HepG2 (cell line): ENCODE measurements at regions not wholly inside any gene's neighbourhood (a gene's known extent, or its start where the extent isn't known, plus 50 kb on each side); places are given as distances from the start of the nearest gene placed in this dataset.

Experiments
- ATF3 ChIP-seq: sonication (generic); formaldehyde crosslinking; IDR thresholded peaks from 2 replicates; pipeline ENCODE4 v1.4.0; 2020; ENCODE audit warnings: missing genetic modification reagents
- CCAR2 ChIP-seq: fragments of 200-400 bp; formaldehyde crosslinking; optimal IDR thresholded peaks from 2 replicates; pipeline ENCODE3; 2018; ENCODE audit warnings: low read depth, mild to moderate bottlenecking, low read length, moderate library complexity
- CREB1 ChIP-seq, 2 experiments: fragments of 450-650 bp in 1 of 2; IDR thresholded peaks; 2 replicates each; pipeline ENCODE4 v1.6.1; 2016 to 2017; ENCODE audit warnings: control low read depth in 1 of 2, mild to moderate bottlenecking in 1 of 2, missing compliant biosample characterization in 1 of 2, missing genetic modification characterization in 1 of 2
- GABPA ChIP-seq, 2 experiments: IDR thresholded peaks; 2 replicates each; pipeline ENCODE4 v1.6.1; 2011 to 2016; ENCODE audit warnings: low read depth in 2 of 2, low read length in 1 of 2, missing biosample characterization in 1 of 2, missing genetic modification characterization in 1 of 2
- HDAC2 ChIP-seq: sonication (generic); formaldehyde crosslinking; IDR thresholded peaks from 2 replicates; pipeline ENCODE4 v1.4.0; 2020; ENCODE audit warnings: missing genetic modification reagents
- HNF4A ChIP-seq: sonication (generic); formaldehyde crosslinking; IDR thresholded peaks from 2 replicates; pipeline ENCODE4 v1.4.0; 2020; ENCODE audit warnings: missing genetic modification reagents
- IKZF5 ChIP-seq: IDR thresholded peaks from 2 replicates; pipeline ENCODE4 v1.6.1; 2018; ENCODE audit warnings: missing genetic modification reagents, mild to moderate bottlenecking, missing compliant biosample characterization
- IRF1 ChIP-seq: sonication (generic); formaldehyde crosslinking; IDR thresholded peaks from 2 replicates; pipeline ENCODE4 v1.4.0; 2020; ENCODE audit warnings: low read depth, mild to moderate bottlenecking, missing genetic modification reagents
- KDM3A ChIP-seq: IDR thresholded peaks from 2 replicates; pipeline ENCODE4 v1.6.1; 2018; ENCODE audit warnings: low read depth, missing compliant biosample characterization
- MEF2D ChIP-seq: sonication (generic); formaldehyde crosslinking; IDR thresholded peaks from 2 replicates; pipeline ENCODE4 v1.5.1; 2020; ENCODE audit warnings: mild to moderate bottlenecking, missing genetic modification reagents
- PCBP1 ChIP-seq: fragments of 200-400 bp; formaldehyde crosslinking; IDR thresholded peaks from 2 replicates; pipeline ENCODE4 v1.6.1; 2017; ENCODE audit warnings: mild to moderate bottlenecking, low read depth, low read length, borderline replicate concordance
- PHF5A ChIP-seq: IDR thresholded peaks from one replicate; pipeline ENCODE4 v1.6.1; 2018; ENCODE audit warnings: low read depth, missing genetic modification reagents; ENCODE audit not compliant: unreplicated experiment
- PPARG ChIP-seq: conservative IDR thresholded peaks from 2 replicates; pipeline ENCODE4 v1.6.1; 2016; ENCODE audit warnings: missing biosample characterization, missing genetic modification reagents
- REST ChIP-seq, 2 experiments: IDR thresholded peaks; 2 replicates each; pipeline ENCODE4 v1.6.1; 2011 to 2012; ENCODE audit warnings: low read length in 2 of 2, borderline replicate concordance in 1 of 2, low read depth in 1 of 2, mild to moderate bottlenecking in 1 of 2, moderate library complexity in 1 of 2
- SKI ChIP-seq: fragments of 450-650 bp; IDR thresholded peaks from one replicate; pipeline ENCODE4 v1.6.1; 2018; ENCODE audit warnings: mild to moderate bottlenecking; ENCODE audit not compliant: partially characterized antibody
- TP53 ChIP-seq: sonication (generic); formaldehyde crosslinking; conservative IDR thresholded peaks from 2 replicates; pipeline ENCODE4 v1.4.0; 2020; ENCODE audit warnings: missing genetic modification reagents
- ZFP36L1 ChIP-seq: sonication (generic); formaldehyde crosslinking; IDR thresholded peaks from 2 replicates; pipeline ENCODE4 v1.8.0; 2022; ENCODE audit warnings: mild to moderate bottlenecking, missing genetic modification reagents, moderate library complexity
- ZNF253 ChIP-seq: sonication (generic); formaldehyde crosslinking; IDR thresholded peaks from 2 replicates; pipeline ENCODE4 v1.8.0; 2022; ENCODE audit warnings: mild to moderate bottlenecking, missing genetic modification reagents, borderline replicate concordance
- ZNF414 ChIP-seq: sonication (generic); formaldehyde crosslinking; IDR thresholded peaks from 2 replicates; pipeline ENCODE4 v1.5.0; 2020; ENCODE audit warnings: missing genetic modification reagents
- ZNF484 ChIP-seq: sonication (generic); formaldehyde crosslinking; IDR thresholded peaks from 2 replicates; pipeline ENCODE4 v1.5.1; 2020; ENCODE audit warnings: mild to moderate bottlenecking, low read depth, missing genetic modification reagents, borderline replicate concordance
- ZNF660 ChIP-seq: sonication (generic); formaldehyde crosslinking; IDR thresholded peaks from 2 replicates; pipeline ENCODE4 v1.5.1; 2020; ENCODE audit warnings: mild to moderate bottlenecking, low read depth, missing genetic modification reagents, borderline replicate concordance
- ZNF7 ChIP-seq: IDR thresholded peaks from 2 replicates; pipeline ENCODE4 v1.6.1; 2016; ENCODE audit warnings: missing biosample characterization, missing genetic modification reagents
- ZNF777 ChIP-seq: sonication (generic); formaldehyde crosslinking; IDR thresholded peaks from 2 replicates; pipeline ENCODE4 v1.4.0; 2020; ENCODE audit warnings: missing genetic modification reagents
- ZNF891 ChIP-seq: sonication (generic); formaldehyde crosslinking; IDR thresholded peaks from 2 replicates; pipeline ENCODE4 v1.5.0; 2020; ENCODE audit warnings: mild to moderate bottlenecking, missing genetic modification reagents

GRCh38 chr15:62485170-62485720 is 320.2 kb upstream of the C2CD4B start (continued):
- TF ChIP-seq GABPA (IDR thresholded peaks at IDR 0.05; ENCODE audit: low read depth, low read length) (no peak), GABPA (CRISPR knock-in tag; IDR thresholded peaks at IDR 0.05; ENCODE audit: low read depth) (no peak), IKZF5 (CRISPR knock-in tag) (no peak), MEF2D (0 out of 2 replicates have a peak, but pooled peaks have one; percentile 32), SKI (no peak), PPARG (CRISPR knock-in tag) (0 out of 2 replicates have a peak, but pooled peaks have one; percentile 23), ZNF414 (CRISPR knock-in tag) (no peak), ZFP36L1 (CRISPR knock-in tag) (no peak), HDAC2 (CRISPR knock-in tag) (peak; percentile 72; the same call in 1 of the 2 replicates), IRF1 (no peak), KDM3A (CRISPR knock-in tag) (no peak), ZNF660 (CRISPR knock-in tag) (no peak), TP53 (CRISPR knock-in tag) (no peak), REST (IDR thresholded peaks at IDR 0.05; ENCODE audit: borderline replicate concordance in 1 of 2, low read depth in 1 of 2, low read length in 2 of 2) (no peak), HNF4A (peak; percentile 94), CCAR2 (no peak), CREB1 (IDR thresholded peaks at IDR 0.05) (no peak), CREB1 (CRISPR knock-in tag; IDR thresholded peaks at IDR 0.05) (no peak), PCBP1 (no peak), ZNF891 (CRISPR knock-in tag) (no peak), PHF5A (no peak), ATF3 (CRISPR knock-in tag) (no peak), ZNF777 (CRISPR knock-in tag) (no peak), ZNF7 (CRISPR knock-in tag) (no peak), ZNF253 (CRISPR knock-in tag) (no peak), ZNF484 (CRISPR knock-in tag) (no peak)
